HepG2 (cell line): ENCODE measurements at regions not wholly inside any gene's neighbourhood (a gene's known extent, or its start where the extent isn't known, plus 50 kb on each side); places are given as distances from the start of the nearest gene placed in this dataset.

Experiments
- ATAC-seq: fragments of 200-7000 bp; cut with Tn5 transposase; 3 replicates; pipeline ENCODE4 v1.9.1; 2020; ENCODE audit warnings: mild to moderate bottlenecking, moderate library complexity
- BruUV-seq: library from RNA; stranded (reverse); fragments of 400-500 nt; replicated peaks from 2 replicates; lab custom pipeline; 2021; lab: Mats Ljungman, UMichigan
- CTCF ChIA-PET: fragments of 300-600 bp; formaldehyde crosslinking; extraction: SDS; loops from one replicate; lab custom pipeline; 2021; ENCODE audit warnings: low total read pairs, inconsistent platforms, low intra/inter-chr PET ratio; lab: Yijun Ruan, JAX
- POLR2A ChIA-PET: fragments of 350-600 bp; sonication (Branson Sonifier 250); formaldehyde crosslinking; loops from one replicate; lab custom pipeline; 2020; ENCODE audit warnings: antibody characterized with exemption, inconsistent platforms; lab: Yijun Ruan, JAX
- DNase-seq: peaks from one replicate; pipeline ENCODE4 v3.0.0-alpha.2; 2015; ENCODE audit warnings: low spot score
- FAIRE-seq: peaks from 3 replicates; lab custom pipeline; 2011; peaks lifted over from hg19 to GRCh38; lab: Jason Lieb, UNC
- H2AFZ ChIP-seq: one replicate; pipeline ENCODE4 v1.6.1; 2011; ENCODE audit warnings: low read length, inconsistent platforms
- H3K27ac ChIP-seq: fragments of 300-600 bp; 3 replicates; pipeline ENCODE4 v1.8.0; 2011; ENCODE audit warnings: mixed run types, mild to moderate bottlenecking, mixed read lengths, low read length, inconsistent platforms; ENCODE audit not compliant: insufficient read depth; ENCODE audit errors: extremely low read length
- H3K27me3 ChIP-seq, 2 experiments: fragments of 200-600 bp in 1 of 2; 2 replicates in 1 of 2; 3 replicates in 1 of 2; pipeline versions ENCODE4 v1.6.0 to v1.8.0; 2011; ENCODE audit warnings: low read length in 2 of 2, mild to moderate bottlenecking in 2 of 2, moderate library complexity in 2 of 2, inconsistent platforms in 1 of 2; ENCODE audit not compliant: insufficient read depth in 2 of 2, control insufficient read depth in 1 of 2
- H3K36me3 ChIP-seq, 2 experiments: fragments of 200-600 bp in 1 of 2; replicated peaks in 1 of 2; 2 replicates in 1 of 2; 3 replicates in 1 of 2; pipeline versions ENCODE4 v1.5.1 to v1.8.0; 2011; ENCODE audit warnings: low read length in 2 of 2, inconsistent platforms in 1 of 2; ENCODE audit not compliant: insufficient read depth in 2 of 2, control insufficient read depth in 1 of 2
- H3K4me1 ChIP-seq: 2 replicates; pipeline ENCODE4 v1.5.1; 2012; ENCODE audit warnings: low read length, inconsistent platforms; ENCODE audit not compliant: insufficient read depth
- H3K4me2 ChIP-seq: 2 replicates; pipeline ENCODE4 v1.6.0; 2011; ENCODE audit warnings: low read depth, low read length, inconsistent platforms
- H3K4me3 ChIP-seq, 3 experiments: fragments of 200-600 bp in 1 of 3; sonication (generic), shearing (Covaris generic) in 1 of 3; replicated peaks in 1 of 3; 2 replicates each; pipeline ENCODE4 v1.5.1; 2011 to 2016; ENCODE audit warnings: low read length in 3 of 3, inconsistent platforms in 2 of 3, low read depth in 2 of 3, mild to moderate bottlenecking in 2 of 3, control low read depth in 1 of 3, mixed read lengths in 1 of 3; ENCODE audit not compliant: insufficient read depth in 1 of 3
- H3K79me2 ChIP-seq: one replicate; pipeline ENCODE4 v1.6.1; 2011; ENCODE audit warnings: low read length, inconsistent platforms; ENCODE audit not compliant: insufficient read depth
- H3K9ac ChIP-seq: 2 replicates; pipeline ENCODE4 v1.6.0; 2011; ENCODE audit warnings: mild to moderate bottlenecking, low read depth, low read length, inconsistent platforms; ENCODE audit not compliant: insufficient read depth
- H3K9me3 ChIP-seq: 2 replicates; pipeline ENCODE4 v1.5.1; 2012; ENCODE audit warnings: mild to moderate bottlenecking, low read length
- H4K20me1 ChIP-seq: 2 replicates; pipeline ENCODE4 v1.6.0; 2011; ENCODE audit warnings: inconsistent platforms, mild to moderate bottlenecking, low read length, moderate library complexity; ENCODE audit not compliant: insufficient read depth
- ATF3 ChIP-seq: sonication (generic); formaldehyde crosslinking; IDR thresholded peaks from 2 replicates; pipeline ENCODE4 v1.4.0; 2020; ENCODE audit warnings: missing genetic modification reagents
- HES4 ChIP-seq: sonication (generic); formaldehyde crosslinking; IDR thresholded peaks from 2 replicates; pipeline ENCODE4 v1.9.0; 2021; ENCODE audit warnings: mild to moderate bottlenecking, missing genetic modification reagents, borderline replicate concordance
- MAFK ChIP-seq, 2 experiments: IDR thresholded peaks in 1 of 2; conservative IDR thresholded peaks in 1 of 2; 2 replicates each; pipeline ENCODE4 v1.6.1; 2011; ENCODE audit warnings: improper control_type of control experiment in 2 of 2, low read length in 2 of 2
- POGZ ChIP-seq: sonication (generic); formaldehyde crosslinking; IDR thresholded peaks from 2 replicates; pipeline ENCODE4 v1.4.0; 2020; ENCODE audit warnings: mild to moderate bottlenecking, missing genetic modification reagents
- POLR2AphosphoS5 ChIP-seq: IDR thresholded peaks from 2 replicates; pipeline ENCODE4 v1.6.1; 2012; ENCODE audit warnings: low read depth, low read length
- SIN3B ChIP-seq: fragments of 150-350 bp; IDR thresholded peaks from 2 replicates; pipeline ENCODE4 v1.6.1; 2014; ENCODE audit warnings: low read length
- ZC3H13 ChIP-seq: sonication (generic); formaldehyde crosslinking; IDR thresholded peaks from 2 replicates; pipeline ENCODE4 v1.8.1; 2023; ENCODE audit warnings: mild to moderate bottlenecking, missing genetic modification reagents, moderate library complexity
- ZNF121 ChIP-seq: sonication (generic); formaldehyde crosslinking; IDR thresholded peaks from 2 replicates; pipeline ENCODE4 v1.5.0; 2020; ENCODE audit warnings: mild to moderate bottlenecking, missing genetic modification reagents
- ZNF264 ChIP-seq: sonication (generic); formaldehyde crosslinking; IDR thresholded peaks from 2 replicates; pipeline ENCODE4 v1.4.0; 2020; ENCODE audit warnings: missing genetic modification reagents
- ZNF382 ChIP-seq: sonication (generic); formaldehyde crosslinking; IDR thresholded peaks from 2 replicates; pipeline ENCODE4 v1.5.0; 2020; ENCODE audit warnings: missing genetic modification reagents, mild to moderate bottlenecking, borderline replicate concordance
- ZNF557 ChIP-seq: sonication (generic); formaldehyde crosslinking; IDR thresholded peaks from 2 replicates; pipeline ENCODE4 v1.4.0; 2020; ENCODE audit warnings: missing genetic modification reagents
- ZNF777 ChIP-seq: sonication (generic); formaldehyde crosslinking; IDR thresholded peaks from 2 replicates; pipeline ENCODE4 v1.4.0; 2020; ENCODE audit warnings: missing genetic modification reagents
- ZNF788 ChIP-seq: sonication (generic); formaldehyde crosslinking; IDR thresholded peaks from 2 replicates; pipeline ENCODE4 v1.5.0; 2020; ENCODE audit warnings: mild to moderate bottlenecking, missing genetic modification reagents, borderline replicate concordance
- WGBS: methylation state at CpG from one replicate; pipeline ENCODE4 v1.1.6; 2017; ENCODE audit warnings: low lambda C conversion rate; 5-methylcytosine and 5-hydroxymethylcytosine counted together
- in situ Hi-C: cut with HindIII; loops from 2 replicates; pipeline ENCODE4 v1.10.0; 2017; ENCODE audit warnings: low pct_unique_long_range_greater_than_20kb; ENCODE audit not compliant: extremely low pct_ligation_motif_present
- intact Hi-C: fragments of 100-400 bp; cut with micrococcal nuclease; formaldehyde crosslinking; loops from one replicate; pipeline ENCODE4 v1.10.0; 2022; ENCODE audit not compliant: unreplicated experiment

DNA sequence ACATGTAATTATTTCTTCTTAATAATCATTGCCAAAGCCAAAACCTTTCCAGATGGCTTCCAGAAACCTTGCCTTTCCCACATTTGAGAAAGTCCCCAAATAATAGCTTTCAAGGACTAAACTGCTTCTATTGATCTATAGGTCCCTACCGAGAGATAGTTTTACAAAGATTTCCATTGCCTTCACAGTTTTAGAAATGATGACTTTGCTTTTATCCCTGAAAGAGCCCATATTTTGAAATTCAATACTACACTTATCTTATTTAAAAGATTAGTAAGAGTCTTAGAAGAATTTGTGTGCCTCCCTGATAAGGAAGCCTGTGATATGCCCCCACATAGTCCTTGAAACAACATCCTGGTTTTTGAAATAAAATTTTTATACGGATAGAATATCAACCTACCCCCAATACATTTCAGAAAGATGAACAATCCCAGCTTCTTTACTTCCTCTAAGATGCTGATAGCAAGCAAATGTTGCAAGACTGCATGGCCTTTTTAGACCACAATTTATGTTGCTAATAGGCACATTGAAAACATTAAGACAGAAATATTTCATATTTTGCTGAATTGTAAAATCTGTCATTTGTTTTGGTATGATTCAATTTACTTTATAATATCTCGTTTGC lies 146.3 kb downstream of the TMCO5A start:
- CTCF ChIA-PET: no interaction called here

GRCh38 chr15:38084289-38084688 lies 149.8 kb downstream of the TMCO5A start:
- no peak overlapping the region for H3K4me3 ChIP-seq
- FAIRE-seq: no peak
- no peak overlapping the region for H3K4me2 ChIP-seq
- no peak overlapping the region for H3K27ac ChIP-seq
- no peaks in the 10 kb centered on the region for H3K4me1 ChIP-seq
- H3K79me2 ChIP-seq: no peaks in the 10 kb centered on the region
- in situ Hi-C loops (no loop called here), intact Hi-C loops (no loop called here)
- H3K36me3 ChIP-seq: no peaks in the 10 kb centered on the region
- H4K20me1 ChIP-seq: no peaks in the 10 kb centered on the region
- ChIA-PET POLR2A (no interaction called here), CTCF (no interaction called here)
- H2AFZ ChIP-seq: no peak overlapping the region
- no peaks in the 10 kb centered on the region for H3K27me3 ChIP-seq
- BruUV-seq: no TSS peak
- TF ChIP-seq ZNF788 (CRISPR knock-in tag) (no peak), ZNF264 (CRISPR knock-in tag) (no peak), POGZ (CRISPR knock-in tag) (no peak), POLR2AphosphoS5 (no peak), ZNF557 (no peak), ZC3H13 (CRISPR knock-in tag) (no peak), ZNF382 (CRISPR knock-in tag) (no peak), ZNF777 (no peak), SIN3B (no peak), ZNF121 (CRISPR knock-in tag) (no peak), HES4 (CRISPR knock-in tag) (no peak)
- H3K9me3 ChIP-seq: no peaks in the 10 kb centered on the region
- no peak for ATAC-seq
- no peak overlapping the region for H3K9ac ChIP-seq
- DNase-seq: no peak

More for the DNA sequence above, 146.3 kb downstream of the TMCO5A start:
- FAIRE-seq: no peak
- intact Hi-C loops: no loop called here
- Histone ChIP-seq H3K36me3 (no peaks in the 10 kb centered on the region), H3K4me1 (no peaks in the 10 kb centered on the region), H3K27ac (no peak overlapping the region), H2AFZ (no peak overlapping the region), H3K4me3 (no peak overlapping the region), H3K9ac (no peak overlapping the region), H3K27me3 (no peaks in the 10 kb centered on the region), H3K79me2 (no peaks in the 10 kb centered on the region), H4K20me1 (no peaks in the 10 kb centered on the region), H3K9me3 (no peaks in the 10 kb centered on the region), H3K4me2 (no peak overlapping the region)
- peak in 1 of 2 experiments; percentile 60; a peak in 3 of 4 replicates for TF ChIP-seq MAFK (conservative IDR thresholded peaks at IDR 0.05 in 1 of 2, IDR thresholded peaks at IDR 0.05 in 1 of 2; ENCODE audit: low read length in 2 of 2)
- TF ChIP-seq ATF3 (CRISPR knock-in tag): no peak
- WGBS: 14% methylated on average over 3 of the region's 3 CpGs
- POLR2A ChIA-PET: no interaction called here
- DNase-seq: no peak
- BruUV-seq: no TSS peak
- no peak for ATAC-seq
- in situ Hi-C loops: no loop called here
